ENCODE measurements at regions not wholly inside any gene's neighbourhood (a gene's known extent, or its start where the extent isn't known, plus 50 kb on each side); places are given as distances from the start of the nearest gene placed in this dataset.

DNA sequence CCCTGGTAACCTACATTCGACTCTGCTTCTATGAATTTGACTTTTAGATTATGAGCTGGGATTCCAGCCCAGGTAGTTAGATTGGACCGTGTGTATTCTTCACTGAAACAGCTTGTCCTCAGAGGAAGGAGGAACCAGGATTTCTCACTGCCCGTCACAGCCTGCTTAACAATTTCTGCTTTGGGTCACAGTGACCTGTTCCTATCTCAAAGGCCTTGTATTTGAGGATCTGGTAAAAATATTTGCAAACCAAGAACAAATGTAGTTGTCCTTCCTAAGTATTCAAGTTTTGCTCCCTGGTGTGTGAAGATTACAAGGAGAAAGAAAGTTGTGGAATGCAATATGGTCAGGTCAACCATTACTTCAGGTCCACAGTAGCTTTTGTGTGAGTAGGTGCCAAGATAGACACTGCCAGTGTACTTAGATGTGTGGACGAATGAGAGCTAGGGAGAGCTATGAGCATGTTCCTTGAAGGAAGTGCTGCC, 55.1 kb downstream of the KIF4B start:
- Mint-ChIP-seq H3K4me3 (no peak overlapping the region), H3K27ac (no peak overlapping the region), H3K4me1 (no peaks in the 10 kb centered on the region), H3K27me3 (ENCODE audit: low read depth in 3 of 3) (peaks cover 0 to 2% (median 2%) of the 10 kb centered on the region in 3 donors), H3K36me3 (no peaks in the 10 kb centered on the region), H3K9me3 (peaks cover 0 to 2% (median 0%) of the 10 kb centered on the region in 6 donors)
- DNase-seq: no peak

DNA sequence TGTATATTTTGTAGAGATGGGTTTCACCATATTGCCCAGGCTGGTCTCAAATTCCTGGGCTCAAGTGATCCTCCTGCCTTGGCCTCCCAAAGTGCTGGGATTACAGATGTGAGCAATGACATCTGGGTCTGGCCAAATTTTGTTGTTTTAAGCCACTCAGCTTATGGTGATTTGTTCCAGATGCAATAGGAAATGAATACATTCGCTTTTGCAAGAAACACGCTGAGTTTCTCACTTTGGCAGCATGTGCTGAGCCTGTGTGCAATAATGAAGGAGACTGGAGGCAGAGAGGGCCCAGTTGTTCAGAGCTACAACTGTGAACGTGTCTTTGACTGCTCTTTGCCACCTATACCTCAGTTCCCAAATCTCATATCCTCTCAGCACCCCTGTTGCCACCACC, 56.4 kb downstream of the KIF4B start:
- DNase-seq: no peak
- H3K4me3 Mint-ChIP-seq: no peak overlapping the region
- H3K9me3 Mint-ChIP-seq: peaks cover 0 to 2% (median 0%) of the 10 kb centered on the region in 6 donors
- no peaks in the 10 kb centered on the region for H3K4me1 Mint-ChIP-seq
- no peaks in the 10 kb centered on the region for H3K36me3 Mint-ChIP-seq
- H3K27ac Mint-ChIP-seq: no peak overlapping the region
- peaks cover 0 to 2% (median 2%) of the 10 kb centered on the region in 3 donors for H3K27me3 Mint-ChIP-seq (ENCODE audit: low read depth in 3 of 3)

DNA sequence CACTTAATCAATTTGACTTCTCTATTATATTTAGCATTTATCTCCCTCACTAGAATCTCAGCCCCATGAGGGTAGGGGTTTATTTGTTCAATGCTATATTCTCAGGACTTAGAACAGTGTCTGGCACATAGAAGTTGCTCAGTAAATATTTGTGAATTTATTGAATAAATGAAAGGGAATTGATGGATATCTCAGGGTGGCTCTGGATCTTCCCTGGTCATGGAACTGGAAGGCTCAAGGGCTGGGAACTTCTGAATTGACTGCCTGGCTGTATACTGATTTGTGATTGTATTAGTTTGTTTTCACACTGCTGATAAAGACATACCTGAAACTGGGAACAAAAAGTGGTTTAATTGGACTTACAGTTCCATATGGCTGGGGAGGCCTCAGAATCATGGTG, 57.2 kb downstream of the KIF4B start:
- Mint-ChIP-seq H3K9me3 (peaks cover 0 to 2% (median 0%) of the 10 kb centered on the region in 6 donors), H3K36me3 (no peaks in the 10 kb centered on the region), H3K27ac (no peak overlapping the region), H3K27me3 (ENCODE audit: low read depth in 3 of 3) (peaks cover 0 to 2% (median 2%) of the 10 kb centered on the region in 3 donors), H3K4me1 (no peaks in the 10 kb centered on the region), H3K4me3 (no peak overlapping the region)
- no peak for DNase-seq

DNA sequence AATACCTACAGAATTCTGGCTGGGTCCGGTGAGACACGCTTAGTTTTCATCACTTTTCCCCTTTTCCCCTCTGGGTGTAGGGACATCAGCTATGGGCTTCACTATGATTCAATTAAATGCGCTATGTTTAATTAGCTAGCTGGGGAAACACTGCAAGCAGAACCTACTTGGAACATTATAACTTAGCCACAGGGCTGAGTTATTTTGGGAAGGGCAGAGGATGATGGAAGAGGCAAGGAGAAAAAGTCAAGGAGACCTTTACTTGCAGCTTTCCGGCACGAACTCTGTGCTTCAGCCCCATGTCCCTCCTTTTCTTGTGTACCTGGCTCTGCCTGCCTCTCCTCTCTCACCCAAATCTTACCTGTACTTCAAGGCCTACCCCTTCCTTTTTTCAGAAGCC, 62.8 kb downstream of the KIF4B start:
- H3K36me3 Mint-ChIP-seq: no peaks in the 10 kb centered on the region
- no peaks in the 10 kb centered on the region for H3K4me1 Mint-ChIP-seq
- peaks cover 0 to 6% (median 0%) of the 10 kb centered on the region in 3 donors for H3K27me3 Mint-ChIP-seq (ENCODE audit: low read depth in 3 of 3)
- H3K9me3 Mint-ChIP-seq: peaks cover 0 to 2% (median 0%) of the 10 kb centered on the region in 6 donors
- H3K27ac Mint-ChIP-seq: no peak overlapping the region
- no peak overlapping the region for H3K4me3 Mint-ChIP-seq
- DNase-seq: no peak

DNA sequence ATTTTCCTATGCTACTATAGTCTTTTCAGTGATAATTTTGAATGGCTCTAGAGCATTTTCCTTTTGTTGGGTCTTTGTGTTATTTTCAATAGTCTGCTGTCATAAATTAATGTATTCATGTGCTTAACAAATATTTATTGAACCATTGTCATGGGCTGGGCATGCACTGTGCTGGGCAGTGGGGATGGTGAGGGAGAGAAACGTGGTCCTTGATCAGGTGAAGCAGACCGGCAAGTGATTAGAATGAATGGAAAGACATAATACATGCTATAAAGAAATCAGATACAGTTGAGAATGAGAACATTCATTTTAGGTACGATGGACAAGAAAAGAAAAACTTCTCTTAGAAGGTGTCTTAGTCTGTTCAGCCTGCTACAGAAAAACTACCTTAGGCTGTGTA, 66.1 kb downstream of the KIF4B start:
- Mint-ChIP-seq H3K9me3 (no peaks in the 10 kb centered on the region), H3K4me3 (no peak overlapping the region), H3K27me3 (ENCODE audit: low read depth in 3 of 3) (peaks cover 0 to 4% (median 0%) of the 10 kb centered on the region in 3 donors), H3K4me1 (no peaks in the 10 kb centered on the region), H3K27ac (no peak overlapping the region), H3K36me3 (no peaks in the 10 kb centered on the region)
- DNase-seq: no peak

DNA sequence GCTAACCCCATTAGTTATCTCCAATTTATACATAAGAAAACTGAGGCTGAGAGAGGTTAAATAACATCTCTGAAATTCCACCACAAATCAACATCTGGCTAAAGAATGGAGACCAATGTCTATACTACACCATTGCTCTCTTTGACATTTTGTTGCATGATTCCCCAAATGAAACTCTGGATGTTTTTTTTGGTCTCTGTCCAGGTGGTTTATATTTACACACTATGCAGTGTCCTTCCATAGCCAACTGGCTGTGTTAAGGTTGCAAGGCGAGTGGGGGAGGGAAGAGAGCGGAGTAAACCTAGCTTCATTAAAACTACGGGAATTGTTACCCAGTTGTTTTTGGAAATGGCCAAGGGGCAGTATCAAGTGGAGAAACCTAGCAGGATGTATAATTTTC, 67.2 kb downstream of the KIF4B start:
- Mint-ChIP-seq H3K4me1 (no peaks in the 10 kb centered on the region), H3K27ac (no peak overlapping the region), H3K9me3 (no peaks in the 10 kb centered on the region), H3K4me3 (no peak overlapping the region), H3K27me3 (ENCODE audit: low read depth in 3 of 3) (peaks cover 0 to 4% (median 0%) of the 10 kb centered on the region in 3 donors), H3K36me3 (no peaks in the 10 kb centered on the region)
- DNase-seq: no peak

DNA sequence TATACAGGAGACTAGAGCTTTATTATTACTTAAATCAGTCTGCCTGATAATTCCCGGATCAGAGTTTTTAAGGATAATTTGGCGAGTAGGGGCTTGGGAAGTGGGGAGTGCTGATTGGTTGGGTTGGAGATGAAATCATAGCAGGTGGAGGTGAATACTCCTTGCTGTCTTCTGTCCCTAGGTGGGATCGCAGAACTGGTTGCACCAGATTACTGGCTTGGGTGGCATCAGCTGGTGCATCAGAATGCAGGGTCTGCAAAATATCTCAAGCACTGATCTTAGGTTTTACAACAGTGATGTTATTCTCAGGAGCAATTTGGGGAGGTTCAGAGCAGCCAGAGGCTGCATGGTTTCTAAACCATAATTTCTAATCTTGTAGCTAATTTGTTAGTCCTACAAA, 68.1 kb downstream of the KIF4B start:
- H3K4me3 Mint-ChIP-seq: no peak overlapping the region
- no peaks in the 10 kb centered on the region for H3K4me1 Mint-ChIP-seq
- H3K36me3 Mint-ChIP-seq: no peaks in the 10 kb centered on the region
- H3K27ac Mint-ChIP-seq: no peak overlapping the region
- DNase-seq: no peak
- H3K27me3 Mint-ChIP-seq (ENCODE audit: low read depth in 3 of 3): peaks cover 0 to 4% (median 0%) of the 10 kb centered on the region in 3 donors
- H3K9me3 Mint-ChIP-seq: no peaks in the 10 kb centered on the region

DNA sequence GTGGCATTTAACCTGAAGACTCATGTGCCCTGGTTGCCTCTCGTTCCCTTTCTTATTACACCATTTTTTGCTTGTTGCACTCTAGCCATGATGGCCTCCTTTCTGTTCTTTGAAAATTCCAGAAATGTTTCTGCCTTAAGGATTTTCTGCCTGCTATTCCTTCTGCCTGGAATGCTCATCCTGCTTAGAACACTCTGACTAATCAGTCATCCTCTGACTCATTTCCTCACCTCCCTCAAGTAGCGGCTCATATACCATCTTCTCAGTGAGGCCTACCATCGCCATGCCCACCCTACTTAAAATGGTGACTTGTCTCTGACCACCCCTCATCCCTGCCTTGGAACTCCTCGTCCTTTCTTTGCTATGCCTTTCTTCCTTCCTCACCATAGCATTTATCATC, 68.8 kb downstream of the KIF4B start:
- Mint-ChIP-seq H3K27me3 (ENCODE audit: low read depth in 3 of 3) (peaks cover 0 to 3% (median 0%) of the 10 kb centered on the region in 3 donors), H3K36me3 (no peaks in the 10 kb centered on the region), H3K27ac (no peak overlapping the region), H3K4me1 (no peaks in the 10 kb centered on the region), H3K9me3 (no peaks in the 10 kb centered on the region), H3K4me3 (no peak overlapping the region)
- DNase-seq: no peak

DNA sequence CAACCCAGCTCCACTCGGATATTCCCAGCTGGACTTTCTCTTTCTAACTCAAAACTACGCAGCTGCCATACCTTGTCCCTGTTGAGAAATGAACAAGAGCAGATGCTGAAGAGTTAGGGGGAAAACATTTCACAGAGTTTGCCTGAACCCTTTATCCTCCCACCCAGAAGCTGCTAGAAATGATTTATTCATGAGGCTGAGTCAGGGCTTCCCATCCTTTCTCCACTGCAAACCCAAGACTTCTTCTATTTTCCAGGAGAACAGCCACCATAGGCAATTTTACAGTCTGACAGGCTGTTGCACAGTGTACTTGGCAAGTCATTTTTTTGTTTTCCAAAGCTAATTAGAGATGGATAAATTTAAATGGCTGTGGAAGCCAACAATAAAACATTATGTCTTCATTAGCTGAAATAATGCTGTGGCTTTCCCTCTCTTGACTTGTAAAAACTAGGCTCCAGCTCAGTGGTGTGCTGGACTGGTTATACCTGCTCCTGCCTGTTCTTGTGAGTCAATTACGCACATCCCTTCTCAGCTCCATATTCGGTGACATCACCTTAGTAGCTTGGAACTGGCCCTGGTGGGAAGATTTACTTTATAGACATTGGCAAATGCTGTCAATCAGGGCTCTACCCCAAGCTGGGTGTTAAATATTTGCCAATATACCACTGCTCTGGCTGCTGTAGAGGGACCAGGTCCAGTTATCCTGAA, 71.9 kb downstream of the KIF4B start:
- Mint-ChIP-seq H3K27me3 (ENCODE audit: low read depth in 3 of 3) (peaks cover 0 to 2% (median 0%) of the 10 kb centered on the region in 3 donors), H3K27ac (no peak overlapping the region), H3K36me3 (no peaks in the 10 kb centered on the region), H3K4me1 (no peaks in the 10 kb centered on the region), H3K4me3 (no peak overlapping the region), H3K9me3 (no peaks in the 10 kb centered on the region)
- no peak for DNase-seq

DNA sequence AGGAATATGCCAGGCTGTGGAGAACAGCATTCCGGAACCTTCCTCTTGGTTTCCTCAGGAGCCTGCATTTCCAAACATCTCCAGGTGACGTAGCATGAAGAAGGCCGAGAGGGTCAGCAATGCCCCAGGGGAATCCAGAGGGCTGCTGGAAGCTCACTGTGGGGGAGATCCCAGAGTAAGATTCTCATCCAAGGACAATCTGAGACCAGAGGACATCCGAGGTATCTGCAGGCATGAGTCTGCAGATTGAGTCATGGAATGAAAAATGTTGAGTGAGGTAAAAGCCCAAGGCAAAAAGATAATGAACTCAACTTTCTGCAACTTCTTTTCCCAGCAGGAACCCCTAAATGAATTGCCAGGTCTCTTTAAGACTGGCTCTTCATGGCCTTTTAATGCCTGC, 73.5 kb downstream of the KIF4B start:
- no peak overlapping the region for H3K27ac Mint-ChIP-seq
- DNase-seq: no peak
- H3K4me3 Mint-ChIP-seq: no peak overlapping the region
- no peaks in the 10 kb centered on the region for H3K9me3 Mint-ChIP-seq
- H3K4me1 Mint-ChIP-seq: no peaks in the 10 kb centered on the region
- no peaks in the 10 kb centered on the region for H3K36me3 Mint-ChIP-seq
- H3K27me3 Mint-ChIP-seq (ENCODE audit: low read depth in 3 of 3): peaks cover 0 to 3% (median 0%) of the 10 kb centered on the region in 3 donors

DNA sequence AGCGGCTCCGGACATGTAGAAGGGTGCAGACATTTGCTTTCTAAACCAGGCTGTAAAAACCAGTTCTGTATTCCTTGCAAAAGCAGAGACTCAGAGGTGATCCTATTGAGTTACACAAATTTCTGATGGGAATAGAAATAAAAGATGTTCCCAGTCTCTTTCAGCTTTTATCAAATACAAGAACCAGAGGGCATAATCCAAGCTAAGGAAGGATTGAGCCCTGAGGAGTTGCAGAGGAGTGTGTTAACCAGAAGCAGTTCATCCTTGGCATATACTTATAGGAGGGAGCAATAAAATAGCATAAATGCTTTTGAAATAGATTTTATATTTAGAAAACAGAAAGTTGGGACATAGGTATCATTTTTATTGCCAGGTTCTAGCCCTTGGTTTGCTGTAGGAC, 75.3 kb downstream of the KIF4B start:
- Mint-ChIP-seq H3K36me3 (no peaks in the 10 kb centered on the region), H3K4me1 (no peaks in the 10 kb centered on the region), H3K4me3 (no peak overlapping the region), H3K27me3 (ENCODE audit: low read depth in 3 of 3) (peaks cover 0 to 3% (median 0%) of the 10 kb centered on the region in 3 donors), H3K9me3 (peaks cover 0 to 2% (median 0%) of the 10 kb centered on the region in 6 donors), H3K27ac (no peak overlapping the region)
- DNase-seq: no peak

DNA sequence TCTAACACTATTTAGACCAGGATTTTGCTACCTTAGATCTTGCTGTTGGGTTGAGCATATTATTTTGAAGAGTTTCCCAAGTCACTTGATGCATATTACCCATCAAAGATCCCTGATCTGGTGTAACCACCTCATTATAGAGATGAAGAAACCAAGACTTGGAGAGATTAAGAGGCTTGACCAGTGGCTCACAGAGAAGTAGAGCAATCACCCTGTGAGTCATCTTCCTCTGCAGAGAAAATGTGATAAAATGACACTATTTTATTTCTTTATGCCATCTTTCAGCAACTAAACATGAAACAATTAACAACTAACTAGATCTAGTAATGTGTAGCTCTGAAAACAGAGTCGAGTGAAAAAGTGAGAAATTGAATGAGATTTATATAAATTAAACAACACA, 76.1 kb downstream of the KIF4B start:
- no peaks in the 10 kb centered on the region for H3K4me1 Mint-ChIP-seq
- no peak for DNase-seq
- no peak overlapping the region for H3K4me3 Mint-ChIP-seq
- H3K9me3 Mint-ChIP-seq: peaks cover 0 to 2% (median 0%) of the 10 kb centered on the region in 6 donors
- H3K27me3 Mint-ChIP-seq (ENCODE audit: low read depth in 3 of 3): peaks cover 0 to 3% (median 0%) of the 10 kb centered on the region in 3 donors
- no peak overlapping the region for H3K27ac Mint-ChIP-seq
- no peaks in the 10 kb centered on the region for H3K36me3 Mint-ChIP-seq

DNA sequence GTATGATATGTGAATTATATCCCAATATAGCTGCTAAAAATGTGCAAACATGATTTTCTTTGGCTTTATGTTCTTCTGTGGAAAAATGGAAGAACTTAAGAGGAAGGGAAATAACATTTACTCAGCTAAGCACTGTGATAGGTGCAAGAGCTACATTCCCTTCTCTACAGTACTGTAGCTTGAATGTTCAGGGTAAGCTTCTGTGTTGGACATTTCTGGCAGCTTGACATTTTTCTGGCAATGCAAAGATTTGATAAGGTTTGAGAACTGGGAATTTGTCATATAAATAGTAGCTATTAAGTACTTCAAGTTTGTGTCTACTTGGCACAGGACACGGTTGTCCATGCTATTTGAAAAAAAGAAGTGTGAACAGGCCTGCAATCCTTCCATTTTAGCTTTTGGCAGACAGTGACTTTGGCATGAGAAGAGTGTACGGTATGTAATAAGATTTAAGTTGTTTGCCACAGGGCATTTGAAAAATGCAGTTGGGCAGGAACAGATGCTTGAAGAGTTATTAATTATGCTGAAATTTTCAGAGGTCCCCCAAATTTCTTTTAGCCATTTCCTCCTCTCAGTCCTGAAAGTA, 77.6 kb downstream of the KIF4B start:
- no peak for DNase-seq
- no peak overlapping the region for H3K27ac Mint-ChIP-seq
- H3K36me3 Mint-ChIP-seq: no peaks in the 10 kb centered on the region
- H3K27me3 Mint-ChIP-seq (ENCODE audit: low read depth in 3 of 3): peaks cover 0 to 4% (median 2%) of the 10 kb centered on the region in 3 donors
- no peaks in the 10 kb centered on the region for H3K4me1 Mint-ChIP-seq
- H3K9me3 Mint-ChIP-seq: peaks cover 0 to 2% (median 0%) of the 10 kb centered on the region in 6 donors
- no peak overlapping the region for H3K4me3 Mint-ChIP-seq

DNA sequence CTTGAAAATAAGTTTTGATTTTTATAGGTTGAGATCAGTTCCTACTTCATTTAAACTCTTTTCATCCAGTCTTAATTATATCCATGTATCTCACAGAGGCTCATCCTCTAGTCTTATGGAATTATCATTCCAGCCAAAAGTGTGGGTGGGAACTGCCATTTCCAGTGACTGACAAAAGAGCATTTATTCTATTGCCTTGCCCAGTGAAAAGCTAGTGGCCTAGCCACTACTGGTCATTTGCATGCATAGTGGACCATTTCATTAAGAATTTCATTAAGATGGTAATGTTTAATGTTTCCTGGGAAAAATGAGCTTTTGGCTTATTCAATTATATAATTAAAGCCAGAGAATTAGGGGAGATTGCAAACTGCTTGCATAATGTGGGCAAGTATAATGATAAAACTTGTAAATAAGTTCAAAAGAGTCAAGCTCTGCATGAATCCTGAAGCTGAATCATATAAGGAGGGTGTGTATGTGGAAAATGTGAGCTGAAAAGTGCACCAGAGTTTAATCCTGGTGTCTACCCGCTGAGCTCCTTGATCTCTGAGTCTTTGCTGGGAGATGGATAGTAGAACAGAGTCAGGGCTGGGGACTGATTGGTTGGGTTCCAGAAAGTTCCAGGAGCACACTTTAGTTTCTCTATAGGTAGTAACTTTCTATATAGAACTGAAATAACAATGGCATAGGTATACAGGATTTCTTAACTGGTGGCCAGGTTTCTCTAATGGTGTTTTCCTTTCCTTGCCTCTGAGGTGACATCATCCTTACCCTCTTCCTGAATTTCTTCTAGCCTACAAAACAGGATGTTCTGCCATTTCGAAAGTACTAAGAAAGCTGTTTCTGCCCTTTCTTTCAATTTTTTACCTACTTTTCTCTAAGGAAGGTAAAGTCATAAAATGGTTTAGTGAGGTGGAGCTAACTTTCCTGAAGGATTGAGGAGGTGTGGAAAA, 78.5 kb downstream of the KIF4B start:
- DNase-seq: no peak

More for the DNA sequence above, 78.5 kb downstream of the KIF4B start:
- Mint-ChIP-seq H3K4me3 (no peak overlapping the region), H3K4me1 (no peaks in the 10 kb centered on the region), H3K36me3 (no peaks in the 10 kb centered on the region), H3K27ac (no peak overlapping the region), H3K9me3 (peaks cover 0 to 2% (median 0%) of the 10 kb centered on the region in 6 donors), H3K27me3 (ENCODE audit: low read depth in 3 of 3) (peaks cover 0 to 4% (median 2%) of the 10 kb centered on the region in 3 donors)
